Mesendoderm (in vitro differentiated cells): ENCODE measurements at regions not wholly inside any gene's neighbourhood (a gene's known extent, or its start where the extent isn't known, plus 50 kb on each side); places are given as distances from the start of the nearest gene placed in this dataset.

Experiments
- DNase-seq: peaks from one replicate; pipeline ENCODE4 v3.0.0; 2013
- H2AK5ac ChIP-seq: 2 replicates; pipeline ENCODE4 v1.6.1; 2013; ENCODE audit warnings: low read length, inconsistent platforms
- H2BK120ac ChIP-seq: 2 replicates; pipeline ENCODE4 v1.6.1; 2013; ENCODE audit warnings: low read depth, mild to moderate bottlenecking, low read length, moderate library complexity, mixed read lengths
- H2BK15ac ChIP-seq: replicated peaks from 2 replicates; pipeline ENCODE4 v1.6.1; 2013; ENCODE audit warnings: low read depth, mild to moderate bottlenecking, moderate library complexity
- H2BK5ac ChIP-seq: 2 replicates; pipeline ENCODE4 v1.6.1; 2013; ENCODE audit warnings: low read length, inconsistent platforms
- H3K18ac ChIP-seq: 2 replicates; pipeline ENCODE4 v1.6.1; 2013; ENCODE audit warnings: mild to moderate bottlenecking, low read length, mixed read lengths
- H3K23ac ChIP-seq: one replicate; pipeline ENCODE4 v1.6.1; 2013; ENCODE audit warnings: low read length
- H3K27ac ChIP-seq: 2 replicates; pipeline ENCODE4 v1.5.1; 2013; ENCODE audit warnings: low read depth, mild to moderate bottlenecking, inconsistent platforms, low read length, moderate library complexity
- H3K27me3 ChIP-seq: 2 replicates; pipeline ENCODE4 v1.6.1; 2013; ENCODE audit warnings: low read length, control low read depth, mild to moderate bottlenecking, inconsistent platforms; ENCODE audit not compliant: insufficient read depth, poor library complexity
- H3K36me3 ChIP-seq: 2 replicates; pipeline ENCODE4 v1.6.1; 2013; ENCODE audit warnings: low read length, inconsistent platforms; ENCODE audit not compliant: control insufficient read depth, insufficient read depth
- H3K4ac ChIP-seq: one replicate; pipeline ENCODE4 v1.6.1; 2013; ENCODE audit warnings: low read depth, mild to moderate bottlenecking, low read length, moderate library complexity
- H3K4me1 ChIP-seq: 2 replicates; pipeline ENCODE4 v1.6.1; 2013; ENCODE audit warnings: low read depth, low read length, inconsistent platforms; ENCODE audit not compliant: control insufficient read depth
- H3K4me2 ChIP-seq: 2 replicates; pipeline ENCODE4 v1.6.1; 2013; ENCODE audit warnings: low read length
- H3K4me3 ChIP-seq: 2 replicates; pipeline ENCODE4 v1.5.1; 2013; ENCODE audit warnings: mild to moderate bottlenecking, low read length
- H3K56ac ChIP-seq: one replicate; pipeline ENCODE4 v1.6.1; 2013; ENCODE audit warnings: low read length
- H3K79me1 ChIP-seq: 2 replicates; pipeline ENCODE4 v1.6.1; 2013; ENCODE audit warnings: low read length, inconsistent platforms
- H3K79me2 ChIP-seq: 2 replicates; pipeline ENCODE4 v1.6.1; 2013; ENCODE audit warnings: mild to moderate bottlenecking, low read length; ENCODE audit not compliant: control insufficient read depth, insufficient read depth
- H3K9ac ChIP-seq: 2 replicates; pipeline ENCODE4 v1.6.1; 2013; ENCODE audit warnings: low read length, inconsistent platforms
- H4K5ac ChIP-seq: one replicate; pipeline ENCODE4 v1.6.1; 2013; ENCODE audit warnings: low read length
- H4K8ac ChIP-seq: one replicate; pipeline ENCODE4 v1.6.1; 2013; ENCODE audit warnings: low read depth, mild to moderate bottlenecking, control low read depth, low read length, moderate library complexity
- WGBS: extraction: QIAGEN DNeasy Blood & Tissue Kit; methylation state at CpG from one replicate; pipeline ENCODE4 v1.1.7; 2013; ENCODE audit warnings: low lambda C conversion rate, missing lambda C conversion rate; ENCODE audit not compliant: insufficient coverage; ENCODE audit errors: extremely low coverage; 5-methylcytosine and 5-hydroxymethylcytosine counted together

GRCh38 chr2:240271716-240272341 is 131.4 kb upstream of the OTOS start:
- no peak for DNase-seq
- Histone ChIP-seq H3K79me2 (no peaks in the 10 kb centered on the region), H2AK5ac (no peak overlapping the region), H2BK5ac (no peak overlapping the region), H3K27me3 (no peaks in the 10 kb centered on the region), H3K4me3 (no peak overlapping the region), H3K27ac (no peak overlapping the region), H4K5ac (no peak overlapping the region), H3K18ac (no peak overlapping the region), H3K9ac (no peak overlapping the region), H3K23ac (no peak overlapping the region), H3K4me1 (no peaks in the 10 kb centered on the region), H2BK15ac (no peak overlapping the region), H3K4me2 (no peak overlapping the region), H2BK120ac (no peak overlapping the region), H4K8ac (no peak overlapping the region), H3K56ac (no peak overlapping the region), H3K4ac (no peak overlapping the region), H3K36me3 (no peaks in the 10 kb centered on the region), H3K79me1 (no peaks in the 10 kb centered on the region)
- no CpG with 5 or more reads among the region's 4 CpGs for WGBS

- no CpG with 5 or more reads among the region's 2 CpGs for WGBS
- H3K79me2 ChIP-seq = no peaks in the 10 kb centered on the region
- no peak overlapping the region for H2BK120ac ChIP-seq
- H3K18ac ChIP-seq = no peak overlapping the region
- no peaks in the 10 kb centered on the region for H3K79me1 ChIP-seq
- H4K8ac ChIP-seq = no peak overlapping the region
- H3K9ac ChIP-seq = no peak overlapping the region
- no peak overlapping the region for H3K56ac ChIP-seq
- H3K4me3 ChIP-seq = no peak overlapping the region
- no peaks in the 10 kb centered on the region for H3K4me1 ChIP-seq
- H2BK5ac ChIP-seq = no peak overlapping the region
- no peak overlapping the region for H2AK5ac ChIP-seq
- no peak for DNase-seq
- no peak overlapping the region for H2BK15ac ChIP-seq
- H3K36me3 ChIP-seq = no peaks in the 10 kb centered on the region
- no peaks in the 10 kb centered on the region for H3K27me3 ChIP-seq
- no peak overlapping the region for H3K23ac ChIP-seq
- H3K4ac ChIP-seq = no peak overlapping the region
- no peak overlapping the region for H4K5ac ChIP-seq
- H3K4me2 ChIP-seq = no peak overlapping the region
- H3K27ac ChIP-seq = no peak overlapping the region
Observed at GRCh38 chr2:240275386-240275785, 134.9 kb upstream of the OTOS start.

GRCh38 chr2:240277073-240277806 is 136.8 kb upstream of the OTOS start:
- Histone ChIP-seq H2BK5ac (no peak overlapping the region), H2AK5ac (no peak overlapping the region), H4K5ac (no peak overlapping the region), H3K56ac (no peak overlapping the region), H3K27ac (no peak overlapping the region), H3K4me3 (no peak overlapping the region), H3K36me3 (no peaks in the 10 kb centered on the region), H3K79me2 (no peaks in the 10 kb centered on the region), H3K27me3 (no peaks in the 10 kb centered on the region), H2BK15ac (no peak overlapping the region), H2BK120ac (no peak overlapping the region), H3K4me2 (no peak overlapping the region), H3K79me1 (no peaks in the 10 kb centered on the region), H3K18ac (no peak overlapping the region), H3K9ac (no peak overlapping the region), H3K23ac (no peak overlapping the region), H4K8ac (no peak overlapping the region), H3K4ac (no peak overlapping the region), H3K4me1 (no peaks in the 10 kb centered on the region)
- no CpG with 5 or more reads among the region's 8 CpGs for WGBS
- no peak for DNase-seq

- no peak overlapping the region for H2AK5ac ChIP-seq
- no peaks in the 10 kb centered on the region for H3K4me1 ChIP-seq
- no peak overlapping the region for H2BK5ac ChIP-seq
- H3K79me2 ChIP-seq = no peaks in the 10 kb centered on the region
- H2BK120ac ChIP-seq = no peak overlapping the region
- H3K18ac ChIP-seq = no peak overlapping the region
- H3K27ac ChIP-seq = no peak overlapping the region
- no peaks in the 10 kb centered on the region for H3K27me3 ChIP-seq
- no peak overlapping the region for H3K56ac ChIP-seq
- no peak overlapping the region for H2BK15ac ChIP-seq
- no peak overlapping the region for H4K5ac ChIP-seq
- DNase-seq = no peak
- H3K79me1 ChIP-seq = no peaks in the 10 kb centered on the region
- no CpG with 5 or more reads among the region's 3 CpGs for WGBS
- H3K4me3 ChIP-seq = no peak overlapping the region
- H4K8ac ChIP-seq = no peak overlapping the region
- H3K4ac ChIP-seq = no peak overlapping the region
- no peak overlapping the region for H3K9ac ChIP-seq
- no peak overlapping the region for H3K4me2 ChIP-seq
- H3K23ac ChIP-seq = no peak overlapping the region
- no peaks in the 10 kb centered on the region for H3K36me3 ChIP-seq
Observed at GRCh38 chr2:240277807-240278522, 137.5 kb upstream of the OTOS start.

- H3K23ac ChIP-seq = no peak overlapping the region
- H3K27ac ChIP-seq = no peak overlapping the region
- H3K18ac ChIP-seq = no peak overlapping the region
- no peak overlapping the region for H2BK120ac ChIP-seq
- H2BK5ac ChIP-seq = no peak overlapping the region
- no peak overlapping the region for H3K9ac ChIP-seq
- no peaks in the 10 kb centered on the region for H3K79me1 ChIP-seq
- H3K27me3 ChIP-seq = no peaks in the 10 kb centered on the region
- no peak overlapping the region for H4K5ac ChIP-seq
- H3K4me2 ChIP-seq = no peak overlapping the region
- no peaks in the 10 kb centered on the region for H3K36me3 ChIP-seq
- no peak overlapping the region for H3K4me3 ChIP-seq
- H4K8ac ChIP-seq = no peak overlapping the region
- H2BK15ac ChIP-seq = no peak overlapping the region
- no peaks in the 10 kb centered on the region for H3K79me2 ChIP-seq
- no peak overlapping the region for H3K56ac ChIP-seq
- H3K4me1 ChIP-seq = no peaks in the 10 kb centered on the region
- no peak for DNase-seq
- H3K4ac ChIP-seq = no peak overlapping the region
- H2AK5ac ChIP-seq = no peak overlapping the region
Observed at GRCh38 chr2:240278661-240279060, 138.2 kb upstream of the OTOS start.
